Liver (tissue), 8 donors: ENCODE measurements at regions not wholly inside any gene's neighbourhood (a gene's known extent, or its start where the extent isn't known, plus 50 kb on each side); places are given as distances from the start of the nearest gene placed in this dataset.

Source experiments
- DNase-seq: peaks from one replicate; pipeline ENCODE4 v3.0.0-alpha.2; 2017; ENCODE audit warnings: low spot score
- H3K27ac ChIP-seq, 2 donors: one replicate each; pipeline ENCODE4 v1.7.0; 2013; ENCODE audit warnings: inconsistent platforms in 2 of 2, low read length in 2 of 2, control low read depth in 1 of 2, low read depth in 1 of 2, mild to moderate bottlenecking in 1 of 2
- H3K27me3 ChIP-seq, 4 donors: one replicate each; pipeline versions ENCODE4 v1.6.1 to v1.7.0; 2013; ENCODE audit warnings: low read length in 3 of 4, inconsistent platforms in 1 of 4, mild to moderate bottlenecking in 1 of 4, moderate library complexity in 1 of 4; ENCODE audit not compliant: control insufficient read depth in 4 of 4, insufficient read depth in 4 of 4
- H3K36me3 ChIP-seq, 4 donors: one replicate each; pipeline versions ENCODE4 v1.6.1 to v1.7.0; 2013; ENCODE audit warnings: low read length in 3 of 4, mild to moderate bottlenecking in 3 of 4, low read depth in 1 of 4, moderate library complexity in 1 of 4; ENCODE audit not compliant: control insufficient read depth in 4 of 4, insufficient read depth in 3 of 4
- H3K4me1 ChIP-seq, 4 donors: one replicate each; pipeline versions ENCODE4 v1.6.1 to v1.7.0; 2013; ENCODE audit warnings: low read length in 3 of 4, mild to moderate bottlenecking in 3 of 4, moderate library complexity in 1 of 4; ENCODE audit not compliant: control insufficient read depth in 4 of 4, insufficient read depth in 4 of 4
- H3K4me3 ChIP-seq, 3 donors: one replicate each; pipeline versions ENCODE4 v1.6.1 to v1.7.0; 2013; ENCODE audit warnings: low read length in 3 of 3, control low read depth in 1 of 3, low read depth in 1 of 3, mild to moderate bottlenecking in 1 of 3
- H3K9ac ChIP-seq, 2 donors: one replicate each; pipeline ENCODE4 v1.7.0; 2013; ENCODE audit warnings: low read length in 2 of 2, mild to moderate bottlenecking in 2 of 2, moderate library complexity in 2 of 2, control low read depth in 1 of 2, low read depth in 1 of 2
- H3K9me3 ChIP-seq, 4 donors: one replicate each; pipeline versions ENCODE4 v1.6.1 to v1.7.0; 2013; ENCODE audit warnings: low read length in 3 of 4; ENCODE audit not compliant: control insufficient read depth in 4 of 4
- EGR1 ChIP-seq, 2 donors: IDR thresholded peaks; 2 replicates each; pipeline ENCODE4 v1.6.1; 2016 to 2018; ENCODE audit warnings: antibody characterized with exemption in 2 of 2, low read depth in 2 of 2
- FOXA1 ChIP-seq: IDR thresholded peaks from 2 replicates; pipeline ENCODE4 v1.6.1; 2016; ENCODE audit warnings: antibody characterized with exemption
- FOXA2 ChIP-seq: IDR thresholded peaks from 2 replicates; pipeline ENCODE4 v1.6.1; 2016; ENCODE audit warnings: antibody characterized with exemption
- HNF4A ChIP-seq, 2 donors: conservative IDR thresholded peaks; 2 replicates each; pipeline ENCODE4 v1.6.1; 2016; ENCODE audit warnings: antibody characterized with exemption in 2 of 2, mild to moderate bottlenecking in 2 of 2
- HNF4G ChIP-seq: IDR thresholded peaks from 2 replicates; pipeline ENCODE4 v1.6.1; 2016; ENCODE audit warnings: antibody characterized with exemption
- JUND ChIP-seq, 2 donors: IDR thresholded peaks; 2 replicates each; pipeline ENCODE4 v1.6.1; 2016; ENCODE audit warnings: antibody characterized with exemption in 2 of 2
- NR2F2 ChIP-seq: IDR thresholded peaks from 2 replicates; pipeline ENCODE4 v1.6.1; 2016; ENCODE audit warnings: antibody characterized with exemption
- RAD21 ChIP-seq, 2 donors: IDR thresholded peaks; 2 replicates each; pipeline ENCODE4 v1.6.1; 2016; ENCODE audit warnings: antibody characterized with exemption in 2 of 2, mild to moderate bottlenecking in 2 of 2
- RXRA ChIP-seq, 2 donors: IDR thresholded peaks; 2 replicates each; pipeline ENCODE4 v1.6.1; 2017 to 2018; ENCODE audit warnings: antibody characterized with exemption in 2 of 2, mild to moderate bottlenecking in 1 of 2
- SP1 ChIP-seq: IDR thresholded peaks from 2 replicates; pipeline ENCODE4 v1.6.1; 2018; ENCODE audit warnings: antibody characterized with exemption, mild to moderate bottlenecking
- TAF1 ChIP-seq: conservative IDR thresholded peaks from 2 replicates; pipeline ENCODE4 v1.6.1; 2016; ENCODE audit warnings: antibody characterized with exemption, mild to moderate bottlenecking
- YY1 ChIP-seq: IDR thresholded peaks from 2 replicates; pipeline ENCODE4 v1.6.1; 2016; ENCODE audit warnings: antibody characterized with exemption, mild to moderate bottlenecking
- WGBS: extraction: QIAGEN DNeasy Blood & Tissue Kit; methylation state at CpG from one replicate; pipeline ENCODE4 v1.1.7; 2013; 5-methylcytosine and 5-hydroxymethylcytosine counted together
- TF ChIP-seq, protein P1 (sequence below): IDR thresholded peaks from 2 replicates; pipeline ENCODE4 v1.6.1; 2016; ENCODE audit warnings: antibody characterized with exemption
- TF ChIP-seq, protein P2 (sequence below): fragments of 150-350 bp; IDR thresholded peaks from 2 replicates; pipeline ENCODE4 v1.5.1; 2017; ENCODE audit warnings: improper control_type of control experiment, low read depth, low read length; ENCODE audit not compliant: missing input control
- TF ChIP-seq, protein P3 (sequence below): IDR thresholded peaks from 2 replicates; pipeline ENCODE4 v1.6.1; 2016; ENCODE audit warnings: antibody characterized with exemption
- TF ChIP-seq, protein P4 (sequence below): IDR thresholded peaks from 2 replicates; pipeline ENCODE4 v1.6.1; 2016; ENCODE audit warnings: antibody characterized with exemption
- TF ChIP-seq, protein P5 (sequence below): IDR thresholded peaks from 2 replicates; pipeline ENCODE4 v1.6.1; 2016; ENCODE audit warnings: antibody characterized with exemption, mild to moderate bottlenecking
- donor health status: healthy.
- donor health status: healthy.
- donor health status: healthy.
- donor health status: healthy.
- donor health status: healthy.

DNA sequence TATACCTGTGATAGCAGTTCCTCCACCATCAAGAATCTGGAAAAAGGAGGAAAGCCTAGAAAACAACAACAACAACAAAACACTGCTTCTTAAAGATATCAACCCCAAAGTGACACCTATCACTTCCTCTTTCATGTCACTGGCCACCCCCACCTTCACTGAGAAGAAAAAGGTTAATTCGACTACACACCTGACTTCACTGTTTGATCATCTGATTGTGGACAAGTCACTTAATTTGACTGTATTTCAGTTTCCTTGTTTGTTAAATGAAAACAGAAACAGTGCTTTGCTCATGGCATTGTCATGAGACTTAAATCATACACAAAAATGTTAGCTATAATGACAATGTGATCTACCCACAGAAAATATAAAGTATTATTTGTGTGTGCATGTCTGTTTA, 280.6 kb upstream of the SULF2 start:
- Histone ChIP-seq H3K27ac (no peak overlapping the region), H3K4me1 (no peaks in the 10 kb centered on the region), H3K36me3 (no peaks in the 10 kb centered on the region), H3K9me3 (peaks cover 0 to 5% (median 0%) of the 10 kb centered on the region in 4 donors), H3K4me3 (no peak overlapping the region), H3K9ac (no peak overlapping the region), H3K27me3 (no peaks in the 10 kb centered on the region)
- WGBS, result 67% methylated on average over 1 of the region's 1 CpG
- no peak for DNase-seq
- TF ChIP-seq, protein P1, sequence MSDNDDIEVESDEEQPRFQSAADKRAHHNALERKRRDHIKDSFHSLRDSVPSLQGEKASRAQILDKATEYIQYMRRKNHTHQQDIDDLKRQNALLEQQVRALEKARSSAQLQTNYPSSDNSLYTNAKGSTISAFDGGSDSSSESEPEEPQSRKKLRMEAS, result no peak
- TF ChIP-seq, protein P2, sequence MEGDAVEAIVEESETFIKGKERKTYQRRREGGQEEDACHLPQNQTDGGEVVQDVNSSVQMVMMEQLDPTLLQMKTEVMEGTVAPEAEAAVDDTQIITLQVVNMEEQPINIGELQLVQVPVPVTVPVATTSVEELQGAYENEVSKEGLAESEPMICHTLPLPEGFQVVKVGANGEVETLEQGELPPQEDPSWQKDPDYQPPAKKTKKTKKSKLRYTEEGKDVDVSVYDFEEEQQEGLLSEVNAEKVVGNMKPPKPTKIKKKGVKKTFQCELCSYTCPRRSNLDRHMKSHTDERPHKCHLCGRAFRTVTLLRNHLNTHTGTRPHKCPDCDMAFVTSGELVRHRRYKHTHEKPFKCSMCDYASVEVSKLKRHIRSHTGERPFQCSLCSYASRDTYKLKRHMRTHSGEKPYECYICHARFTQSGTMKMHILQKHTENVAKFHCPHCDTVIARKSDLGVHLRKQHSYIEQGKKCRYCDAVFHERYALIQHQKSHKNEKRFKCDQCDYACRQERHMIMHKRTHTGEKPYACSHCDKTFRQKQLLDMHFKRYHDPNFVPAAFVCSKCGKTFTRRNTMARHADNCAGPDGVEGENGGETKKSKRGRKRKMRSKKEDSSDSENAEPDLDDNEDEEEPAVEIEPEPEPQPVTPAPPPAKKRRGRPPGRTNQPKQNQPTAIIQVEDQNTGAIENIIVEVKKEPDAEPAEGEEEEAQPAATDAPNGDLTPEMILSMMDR, result no peak
- no peak for TF ChIP-seq FOXA2
- no peak for TF ChIP-seq HNF4A (conservative IDR thresholded peaks at IDR 0.05)
- TF ChIP-seq, protein P3, sequence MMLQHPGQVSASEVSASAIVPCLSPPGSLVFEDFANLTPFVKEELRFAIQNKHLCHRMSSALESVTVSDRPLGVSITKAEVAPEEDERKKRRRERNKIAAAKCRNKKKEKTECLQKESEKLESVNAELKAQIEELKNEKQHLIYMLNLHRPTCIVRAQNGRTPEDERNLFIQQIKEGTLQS, result no peak
- no peak for TF ChIP-seq TAF1
- no peak for TF ChIP-seq FOXA1
- TF ChIP-seq NR2F2, result no peak
- TF ChIP-seq RAD21 (IDR thresholded peaks at IDR 0.05), result no peak
- TF ChIP-seq HNF4G, result no peak
- TF ChIP-seq JUND (IDR thresholded peaks at IDR 0.05), result no peak
- TF ChIP-seq EGR1 (IDR thresholded peaks at IDR 0.05; ENCODE audit: low read depth in 2 of 2), result no peak
- TF ChIP-seq SP1, result no peak
- TF ChIP-seq YY1, result no peak

DNA sequence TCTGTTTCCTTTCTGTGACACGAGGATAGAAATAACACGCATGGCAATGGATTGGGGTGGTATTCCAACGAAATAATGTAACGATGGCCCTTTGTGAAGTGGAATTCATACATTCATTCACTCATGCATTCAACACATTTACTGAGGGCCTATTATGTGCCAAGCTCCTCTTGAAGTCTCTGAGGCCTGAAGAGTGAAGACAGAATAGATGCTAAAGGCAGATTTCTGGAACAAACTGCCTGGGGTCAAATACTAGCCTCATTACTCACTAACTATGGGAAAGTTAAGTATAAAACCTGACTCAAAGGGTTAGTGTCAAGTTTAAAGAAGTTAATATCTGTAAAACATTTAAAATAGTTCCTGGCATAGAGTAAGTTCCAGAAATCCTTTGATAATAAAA, 279.6 kb upstream of the SULF2 start:
- no peaks in the 10 kb centered on the region for H3K4me1 ChIP-seq
- no peak overlapping the region for H3K27ac ChIP-seq
- TF ChIP-seq RXRA (IDR thresholded peaks at IDR 0.05) (no peak), SP1 (no peak)
- H3K27me3 ChIP-seq, result no peaks in the 10 kb centered on the region
- no peak for DNase-seq
- no peak overlapping the region for H3K4me3 ChIP-seq
- H3K36me3 ChIP-seq, result no peaks in the 10 kb centered on the region
- WGBS, result 94% methylated on average over 4 of the region's 4 CpGs
- peaks cover 0 to 5% (median 0%) of the 10 kb centered on the region in 4 donors for H3K9me3 ChIP-seq
- no peak overlapping the region for H3K9ac ChIP-seq

DNA sequence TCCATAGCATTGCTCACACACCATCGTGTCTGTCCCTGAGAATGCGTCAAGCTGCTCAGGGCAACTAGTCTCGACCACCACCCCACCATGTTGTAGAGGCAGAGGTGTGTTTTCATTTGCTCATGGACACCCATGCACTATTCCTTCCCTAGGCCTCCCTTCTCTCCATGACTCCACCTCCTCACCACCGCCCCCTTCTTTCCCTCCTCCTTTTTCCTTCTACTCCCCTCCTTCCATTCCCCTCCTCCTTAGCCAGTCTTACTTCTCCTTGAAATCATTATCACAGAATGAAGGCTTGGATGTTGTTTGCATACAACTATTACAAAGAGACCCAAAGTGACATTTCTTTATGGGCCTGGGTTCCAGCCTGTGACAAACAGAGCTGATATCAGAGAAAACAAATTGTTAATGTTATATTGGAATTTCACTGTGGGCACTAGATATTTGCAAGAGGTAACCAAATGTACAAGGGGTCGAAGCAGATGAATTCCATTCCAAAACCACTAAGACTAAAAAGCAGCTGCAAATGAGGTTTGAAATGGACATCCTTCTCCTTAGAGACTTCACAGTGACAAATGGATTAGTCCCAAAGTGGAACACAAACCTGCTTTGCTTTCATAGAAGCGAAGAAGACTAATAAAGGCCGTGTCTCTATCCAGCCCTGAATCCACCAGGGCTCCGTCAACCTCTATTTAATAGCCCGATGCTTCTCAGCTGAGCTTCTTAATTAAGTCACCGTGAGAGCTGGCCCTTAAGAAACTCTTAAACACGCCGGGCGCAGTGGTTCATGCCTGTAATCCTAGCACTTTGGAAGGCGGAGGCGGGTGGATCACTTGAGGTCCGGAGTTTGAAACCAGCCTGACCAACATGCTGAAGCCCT, 275.8 kb upstream of the SULF2 start:
- H3K36me3 ChIP-seq, result no peaks in the 10 kb centered on the region
- no peak for DNase-seq
- TF ChIP-seq EGR1 (IDR thresholded peaks at IDR 0.05; ENCODE audit: low read depth in 2 of 2) (no peak), RXRA (IDR thresholded peaks at IDR 0.05) (no peak), NR2F2 (no peak), TAF1 (no peak), RAD21 (IDR thresholded peaks at IDR 0.05) (no peak)
- TF ChIP-seq, protein P4, sequence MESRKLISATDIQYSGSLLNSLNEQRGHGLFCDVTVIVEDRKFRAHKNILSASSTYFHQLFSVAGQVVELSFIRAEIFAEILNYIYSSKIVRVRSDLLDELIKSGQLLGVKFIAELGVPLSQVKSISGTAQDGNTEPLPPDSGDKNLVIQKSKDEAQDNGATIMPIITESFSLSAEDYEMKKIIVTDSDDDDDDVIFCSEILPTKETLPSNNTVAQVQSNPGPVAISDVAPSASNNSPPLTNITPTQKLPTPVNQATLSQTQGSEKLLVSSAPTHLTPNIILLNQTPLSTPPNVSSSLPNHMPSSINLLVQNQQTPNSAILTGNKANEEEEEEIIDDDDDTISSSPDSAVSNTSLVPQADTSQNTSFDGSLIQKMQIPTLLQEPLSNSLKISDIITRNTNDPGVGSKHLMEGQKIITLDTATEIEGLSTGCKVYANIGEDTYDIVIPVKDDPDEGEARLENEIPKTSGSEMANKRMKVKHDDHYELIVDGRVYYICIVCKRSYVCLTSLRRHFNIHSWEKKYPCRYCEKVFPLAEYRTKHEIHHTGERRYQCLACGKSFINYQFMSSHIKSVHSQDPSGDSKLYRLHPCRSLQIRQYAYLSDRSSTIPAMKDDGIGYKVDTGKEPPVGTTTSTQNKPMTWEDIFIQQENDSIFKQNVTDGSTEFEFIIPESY, result no peak
- TF ChIP-seq, protein P5, sequence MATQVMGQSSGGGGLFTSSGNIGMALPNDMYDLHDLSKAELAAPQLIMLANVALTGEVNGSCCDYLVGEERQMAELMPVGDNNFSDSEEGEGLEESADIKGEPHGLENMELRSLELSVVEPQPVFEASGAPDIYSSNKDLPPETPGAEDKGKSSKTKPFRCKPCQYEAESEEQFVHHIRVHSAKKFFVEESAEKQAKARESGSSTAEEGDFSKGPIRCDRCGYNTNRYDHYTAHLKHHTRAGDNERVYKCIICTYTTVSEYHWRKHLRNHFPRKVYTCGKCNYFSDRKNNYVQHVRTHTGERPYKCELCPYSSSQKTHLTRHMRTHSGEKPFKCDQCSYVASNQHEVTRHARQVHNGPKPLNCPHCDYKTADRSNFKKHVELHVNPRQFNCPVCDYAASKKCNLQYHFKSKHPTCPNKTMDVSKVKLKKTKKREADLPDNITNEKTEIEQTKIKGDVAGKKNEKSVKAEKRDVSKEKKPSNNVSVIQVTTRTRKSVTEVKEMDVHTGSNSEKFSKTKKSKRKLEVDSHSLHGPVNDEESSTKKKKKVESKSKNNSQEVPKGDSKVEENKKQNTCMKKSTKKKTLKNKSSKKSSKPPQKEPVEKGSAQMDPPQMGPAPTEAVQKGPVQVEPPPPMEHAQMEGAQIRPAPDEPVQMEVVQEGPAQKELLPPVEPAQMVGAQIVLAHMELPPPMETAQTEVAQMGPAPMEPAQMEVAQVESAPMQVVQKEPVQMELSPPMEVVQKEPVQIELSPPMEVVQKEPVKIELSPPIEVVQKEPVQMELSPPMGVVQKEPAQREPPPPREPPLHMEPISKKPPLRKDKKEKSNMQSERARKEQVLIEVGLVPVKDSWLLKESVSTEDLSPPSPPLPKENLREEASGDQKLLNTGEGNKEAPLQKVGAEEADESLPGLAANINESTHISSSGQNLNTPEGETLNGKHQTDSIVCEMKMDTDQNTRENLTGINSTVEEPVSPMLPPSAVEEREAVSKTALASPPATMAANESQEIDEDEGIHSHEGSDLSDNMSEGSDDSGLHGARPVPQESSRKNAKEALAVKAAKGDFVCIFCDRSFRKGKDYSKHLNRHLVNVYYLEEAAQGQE, result no peak
- TF ChIP-seq, protein P1, result no peak
- no peak overlapping the region for H3K9ac ChIP-seq
- peaks cover 0 to 2% (median 0%) of the 10 kb centered on the region in 4 donors for H3K27me3 ChIP-seq
- H3K4me3 ChIP-seq, result no peak overlapping the region
- H3K9me3 ChIP-seq, result no peaks in the 10 kb centered on the region
- no peak overlapping the region for H3K27ac ChIP-seq
- 90% methylated on average over 16 of the region's 16 CpGs for WGBS
- no peaks in the 10 kb centered on the region for H3K4me1 ChIP-seq
